ENCODE measurements at regions not wholly inside any gene's neighbourhood (a gene's known extent, or its start where the extent isn't known, plus 50 kb on each side); places are given as distances from the start of the nearest gene placed in this dataset.

DNA sequence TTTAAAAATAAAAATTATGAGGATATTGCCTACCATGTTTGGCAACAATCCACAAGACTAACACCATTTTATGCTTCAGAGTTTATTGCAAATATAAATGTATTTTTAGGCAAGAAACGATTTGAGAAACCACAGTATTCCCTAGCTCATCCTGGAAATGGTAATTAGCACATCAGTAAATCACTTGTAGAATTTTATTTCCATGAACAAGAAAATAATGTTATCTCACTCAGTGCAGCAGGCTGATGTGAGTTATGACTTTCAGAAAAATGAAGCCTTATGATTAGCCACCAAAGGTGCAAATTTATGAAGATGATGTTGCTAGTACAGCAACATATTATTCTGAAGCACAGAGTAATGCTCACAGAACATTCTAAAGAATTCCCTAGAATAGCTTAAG, 127.7 kb upstream of the GJE1 start (continued):
- TF ChIP-seq, protein P1, sequence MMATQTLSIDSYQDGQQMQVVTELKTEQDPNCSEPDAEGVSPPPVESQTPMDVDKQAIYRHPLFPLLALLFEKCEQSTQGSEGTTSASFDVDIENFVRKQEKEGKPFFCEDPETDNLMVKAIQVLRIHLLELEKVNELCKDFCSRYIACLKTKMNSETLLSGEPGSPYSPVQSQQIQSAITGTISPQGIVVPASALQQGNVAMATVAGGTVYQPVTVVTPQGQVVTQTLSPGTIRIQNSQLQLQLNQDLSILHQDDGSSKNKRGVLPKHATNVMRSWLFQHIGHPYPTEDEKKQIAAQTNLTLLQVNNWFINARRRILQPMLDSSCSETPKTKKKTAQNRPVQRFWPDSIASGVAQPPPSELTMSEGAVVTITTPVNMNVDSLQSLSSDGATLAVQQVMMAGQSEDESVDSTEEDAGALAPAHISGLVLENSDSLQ (IDR thresholded peaks at IDR 0.05), result peak; percentile 49; the same call in 1 of the 2 replicates
- TF ChIP-seq TEAD4 (IDR thresholded peaks at IDR 0.05; ENCODE audit: low read length) (peak; percentile 48; the same call in 1 of the 2 replicates), TEAD4 (CRISPR knock-in tag; IDR thresholded peaks at IDR 0.05; ENCODE audit: borderline replicate concordance) (no peak), ZNF280A (IDR thresholded peaks at IDR 0.05; ENCODE audit: low read depth, partially characterized antibody) (no peak)

- Histone ChIP-seq H3K4me2 (ENCODE audit: insufficient read depth, low read length) (no peak overlapping the region), H3K27ac (ENCODE audit: extremely low read depth, low read depth, low read length) (peak overlapping the region; percentile 39; the same call in 1 of the 3 replicates), H3K36me3 (ENCODE audit: control insufficient read depth, insufficient read depth, low read length) (no peaks in the 10 kb centered on the region), H3K9me1 (ENCODE audit: control insufficient read depth, insufficient read depth, low read length) (no peaks in the 10 kb centered on the region), H4K20me1 (replicated peaks; ENCODE audit: control insufficient read depth, insufficient read depth, low read length) (no peaks in the 10 kb centered on the region), H3K27me3 (ENCODE audit: control insufficient read depth in 2 of 2, insufficient read depth in 2 of 2, low read length in 2 of 2) (no peaks in the 10 kb centered on the region), H3K79me2 (ENCODE audit: control insufficient read depth, insufficient read depth, low read length) (peaks cover 11% of the 10 kb centered on the region; the same call in 2 of the 3 replicates), H2AFZ (ENCODE audit: low read depth, low read length) (no peak overlapping the region), H3K9ac (ENCODE audit: insufficient read depth in 1 of 2, low read depth in 2 of 2, low read length in 2 of 2) (no peak overlapping the region), H3K4me3 (no peak overlapping the region), H3K4me1 (replicated peaks in 1 of 2; ENCODE audit: control insufficient read depth in 2 of 2, insufficient read depth in 2 of 2, low read length in 2 of 2) (peaks cover 0 to 3% of the 10 kb centered on the region in 2 experiments; a peak in 1 of 5 replicates), H3K9me3 (replicated peaks; ENCODE audit: control insufficient read depth, insufficient read depth, low read depth, low read length) (no peaks in the 10 kb centered on the region)
- in situ Hi-C loops (cut with MboI) (no loop called here), intact Hi-C loops (cut with micrococcal nuclease) (no loop called here)
- no TSS peak for BruUV-seq (replicated peaks)
- no peak for TF ChIP-seq CTCFL (IDR thresholded peaks at IDR 0.05; ENCODE audit: borderline replicate concordance, insufficient read depth, low read depth, low read length, poor library complexity, severe bottlenecking)
- TF ChIP-seq, protein P2, sequence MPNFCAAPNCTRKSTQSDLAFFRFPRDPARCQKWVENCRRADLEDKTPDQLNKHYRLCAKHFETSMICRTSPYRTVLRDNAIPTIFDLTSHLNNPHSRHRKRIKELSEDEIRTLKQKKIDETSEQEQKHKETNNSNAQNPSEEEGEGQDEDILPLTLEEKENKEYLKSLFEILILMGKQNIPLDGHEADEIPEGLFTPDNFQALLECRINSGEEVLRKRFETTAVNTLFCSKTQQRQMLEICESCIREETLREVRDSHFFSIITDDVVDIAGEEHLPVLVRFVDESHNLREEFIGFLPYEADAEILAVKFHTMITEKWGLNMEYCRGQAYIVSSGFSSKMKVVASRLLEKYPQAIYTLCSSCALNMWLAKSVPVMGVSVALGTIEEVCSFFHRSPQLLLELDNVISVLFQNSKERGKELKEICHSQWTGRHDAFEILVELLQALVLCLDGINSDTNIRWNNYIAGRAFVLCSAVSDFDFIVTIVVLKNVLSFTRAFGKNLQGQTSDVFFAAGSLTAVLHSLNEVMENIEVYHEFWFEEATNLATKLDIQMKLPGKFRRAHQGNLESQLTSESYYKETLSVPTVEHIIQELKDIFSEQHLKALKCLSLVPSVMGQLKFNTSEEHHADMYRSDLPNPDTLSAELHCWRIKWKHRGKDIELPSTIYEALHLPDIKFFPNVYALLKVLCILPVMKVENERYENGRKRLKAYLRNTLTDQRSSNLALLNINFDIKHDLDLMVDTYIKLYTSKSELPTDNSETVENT (CRISPR knock-in tag; IDR thresholded peaks at IDR 0.05), result no peak
- TF ChIP-seq MEIS2 (IDR thresholded peaks at IDR 0.05; ENCODE audit: partially characterized antibody), result no peak
- no peak for TF ChIP-seq TCF7 (IDR thresholded peaks at IDR 0.05; ENCODE audit: borderline replicate concordance)
- TF ChIP-seq ZBTB8A (IDR thresholded peaks at IDR 0.05; ENCODE audit: partially characterized antibody), result no peak
- TF ChIP-seq MAZ (CRISPR knock-in tag; conservative IDR thresholded peaks at IDR 0.05 in 1 of 2, IDR thresholded peaks at IDR 0.05 in 1 of 2), result no peak
- no peak for TF ChIP-seq NRF1 (conservative IDR thresholded peaks at IDR 0.05 in 1 of 2, IDR thresholded peaks at IDR 0.05 in 1 of 2)
- no peak for TF ChIP-seq ARNT (IDR thresholded peaks at IDR 0.05)
- WGBS (ENCODE audit: insufficient coverage, low coverage, missing lambda C conversion rate), result 33% methylated on average over 9 of the region's 9 CpGs
- FAIRE-seq (no peak), ATAC-seq (peak; percentile 68), DNase-seq (ENCODE audit: extremely low read depth in 1 of 4, low spot score in 3 of 4) (peak in 1 of 4 experiments; percentile 7)
- ChIA-PET POLR2A (interaction anchor here (1.1 to 1.2 kb wide), 2 partner anchors 9 to 14 kb away, joined by 3 read pairs; no protein-coding TSS in a partner anchor), CTCF (ENCODE audit: low intra/inter-chr PET ratio) (no interaction called here)
Measured at GRCh38 chr6:142002825-142003405, 129.8 kb upstream of the GJE1 start.

All from K562 (cell line).